ENCODE measurements at regions not wholly inside any gene's neighbourhood (a gene's known extent, or its start where the extent isn't known, plus 50 kb on each side); places are given as distances from the start of the nearest gene placed in this dataset.
"Not testable (repeated sequence)": the region's sequence is repeated elsewhere in the genome, so short reads cannot be mapped to it uniquely, and the experiment has no call there.

DNA sequence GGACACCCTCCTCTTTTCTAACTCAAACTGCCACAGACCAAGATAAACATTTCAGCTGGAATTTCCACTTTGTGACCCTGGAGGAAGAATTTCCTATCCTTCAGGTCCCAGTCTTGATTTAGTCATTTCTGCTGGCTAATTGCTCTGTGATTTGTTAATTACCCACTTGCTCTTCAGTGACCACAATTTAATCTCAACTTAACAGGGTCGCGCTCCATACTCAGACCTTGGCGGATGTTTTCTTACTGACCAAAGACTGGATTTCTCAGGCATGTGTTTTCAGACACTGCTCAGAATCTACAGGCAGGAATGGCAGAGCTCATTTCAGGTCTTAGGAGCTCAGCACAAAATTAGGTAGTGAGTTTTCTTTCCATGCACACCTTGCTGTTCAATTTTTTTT lies 188.9 kb downstream of the ASMT start:
- H3K36me3 Mint-ChIP-seq, result peaks cover 2% of the 10 kb centered on the region

DNA sequence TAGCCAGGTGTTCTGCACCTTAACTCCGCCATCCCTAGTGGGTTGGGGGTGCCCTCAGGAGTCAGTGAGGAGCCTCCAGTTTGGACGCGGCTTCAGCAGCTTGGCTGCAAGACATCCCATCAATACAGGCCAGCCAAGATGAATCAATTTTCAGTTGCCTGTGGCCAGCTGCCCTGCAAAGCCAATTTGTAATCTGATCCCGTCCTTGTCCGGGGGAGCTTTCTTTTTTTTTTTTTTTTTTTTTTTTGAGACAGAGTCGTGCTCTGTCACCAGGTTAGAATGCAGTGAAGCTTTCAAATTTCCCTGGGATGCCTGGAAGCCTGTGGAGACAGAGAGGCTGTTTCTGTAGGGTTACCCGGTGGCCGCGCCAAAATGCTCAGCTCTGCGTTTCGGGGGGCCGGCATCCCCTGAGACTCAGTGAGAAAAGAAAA lies 192.5 kb downstream of the ASMT start:
- Mint-ChIP-seq H3K27me3 (peaks cover 4% of the 10 kb centered on the region), H3K4me3 (no peak overlapping the region), H3K9me3 (ENCODE audit: low read depth) (no peaks in the 10 kb centered on the region), H3K4me1 (ENCODE audit: low read depth) (no peaks in the 10 kb centered on the region), H3K36me3 (peaks cover 4% of the 10 kb centered on the region), H3K27ac (no peak overlapping the region)

More for the DNA sequence above, 188.9 kb downstream of the ASMT start:
- Mint-ChIP-seq H3K9me3 (ENCODE audit: low read depth) (no peaks in the 10 kb centered on the region), H3K4me3 (no peak overlapping the region), H3K27me3 (no peaks in the 10 kb centered on the region), H3K27ac (no peak overlapping the region), H3K4me1 (ENCODE audit: low read depth) (no peaks in the 10 kb centered on the region)

DNA sequence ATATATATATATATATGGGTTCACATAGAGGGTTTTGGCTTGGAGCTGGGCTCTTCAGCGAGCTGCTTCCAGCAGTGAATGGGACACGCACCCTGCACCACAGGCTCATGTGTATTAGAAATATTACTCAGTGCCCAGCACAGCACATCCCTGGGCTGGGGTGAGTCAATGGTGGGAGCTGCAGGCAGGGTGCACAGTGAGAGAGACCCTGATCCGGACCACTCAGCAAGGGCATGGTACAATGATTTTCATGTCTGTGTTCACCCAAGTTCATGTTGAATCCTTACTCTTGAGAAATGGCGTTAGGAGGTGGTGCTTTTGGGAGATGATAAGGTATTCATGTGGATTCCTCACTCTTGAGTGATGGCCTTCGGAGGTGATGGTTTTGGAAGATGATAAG lies 194.7 kb downstream of the ASMT start:
- Mint-ChIP-seq H3K27me3 (peaks cover 5% of the 10 kb centered on the region), H3K27ac (no peak overlapping the region), H3K36me3 (peaks cover 4% of the 10 kb centered on the region), H3K4me3 (no peak overlapping the region), H3K9me3 (ENCODE audit: low read depth) (no peaks in the 10 kb centered on the region), H3K4me1 (ENCODE audit: low read depth) (no peaks in the 10 kb centered on the region)

DNA sequence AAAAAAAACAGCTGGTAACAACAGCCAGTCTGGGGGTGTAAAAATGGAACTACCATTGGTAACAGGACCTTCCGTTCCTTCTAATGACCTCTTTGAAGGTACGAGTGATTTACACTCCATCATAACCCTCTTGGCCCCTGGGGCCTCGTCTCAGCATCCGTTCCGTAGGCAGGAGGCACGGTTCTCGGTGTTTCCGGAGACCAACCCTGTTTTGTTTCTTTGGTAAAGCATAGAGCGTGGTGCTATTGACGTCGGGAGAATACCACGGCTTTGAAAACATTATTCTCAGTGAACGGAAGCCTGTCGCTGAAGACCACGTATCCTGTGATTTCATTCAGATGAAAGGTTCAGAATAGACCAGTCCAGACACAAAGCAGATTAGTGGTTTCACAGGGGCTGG lies 198.9 kb downstream of the ASMT start:
- no peak overlapping the region for H3K4me3 Mint-ChIP-seq
- H3K27me3 Mint-ChIP-seq, result peaks cover 5% of the 10 kb centered on the region
- H3K36me3 Mint-ChIP-seq, result peaks cover 2% of the 10 kb centered on the region
- H3K4me1 Mint-ChIP-seq (ENCODE audit: low read depth), result no peaks in the 10 kb centered on the region
- H3K9me3 Mint-ChIP-seq (ENCODE audit: low read depth), result no peaks in the 10 kb centered on the region
- H3K27ac Mint-ChIP-seq, result no peak overlapping the region

DNA sequence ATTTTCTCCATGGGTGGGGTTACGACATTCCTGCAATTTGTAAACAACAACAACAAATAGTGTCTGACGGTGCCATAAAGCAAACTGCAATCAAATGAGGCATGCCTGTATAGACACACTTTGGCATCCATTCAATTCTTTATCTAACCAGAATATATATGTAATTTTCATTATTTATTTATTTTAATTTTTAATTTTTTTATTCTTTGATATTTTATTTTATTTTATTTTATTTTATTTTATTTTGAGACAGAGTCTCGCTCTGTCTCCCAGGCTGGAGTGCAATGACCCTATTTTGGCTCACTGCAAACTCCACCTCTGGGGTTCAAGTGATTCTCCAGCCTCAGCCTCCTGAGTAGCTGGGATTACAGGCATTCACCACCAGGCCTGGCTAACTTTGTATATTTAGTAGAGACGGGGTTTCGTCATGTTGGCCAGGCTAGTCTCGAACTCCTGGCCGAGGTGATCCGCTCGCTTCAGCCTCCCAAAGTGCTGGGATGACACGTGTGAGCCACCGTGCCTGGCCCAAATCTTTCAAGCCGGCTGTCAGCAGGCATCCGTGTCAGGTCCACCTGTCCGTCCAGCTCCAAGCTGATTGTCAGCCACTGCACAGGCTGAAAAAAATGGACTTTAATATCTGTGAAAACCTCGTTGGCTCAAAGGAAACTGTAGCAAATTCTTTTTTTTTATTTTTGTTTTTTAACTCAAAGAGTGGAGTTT lies 200.8 kb downstream of the ASMT start:
- H3K36me3 Mint-ChIP-seq, result peaks cover 2% of the 10 kb centered on the region
- H3K4me1 Mint-ChIP-seq (ENCODE audit: low read depth), result no peaks in the 10 kb centered on the region
- no peaks in the 10 kb centered on the region for H3K9me3 Mint-ChIP-seq (ENCODE audit: low read depth)
- H3K27me3 Mint-ChIP-seq, result peaks cover 5% of the 10 kb centered on the region
- no peak overlapping the region for H3K4me3 Mint-ChIP-seq
- H3K27ac Mint-ChIP-seq, result no peak overlapping the region

DNA sequence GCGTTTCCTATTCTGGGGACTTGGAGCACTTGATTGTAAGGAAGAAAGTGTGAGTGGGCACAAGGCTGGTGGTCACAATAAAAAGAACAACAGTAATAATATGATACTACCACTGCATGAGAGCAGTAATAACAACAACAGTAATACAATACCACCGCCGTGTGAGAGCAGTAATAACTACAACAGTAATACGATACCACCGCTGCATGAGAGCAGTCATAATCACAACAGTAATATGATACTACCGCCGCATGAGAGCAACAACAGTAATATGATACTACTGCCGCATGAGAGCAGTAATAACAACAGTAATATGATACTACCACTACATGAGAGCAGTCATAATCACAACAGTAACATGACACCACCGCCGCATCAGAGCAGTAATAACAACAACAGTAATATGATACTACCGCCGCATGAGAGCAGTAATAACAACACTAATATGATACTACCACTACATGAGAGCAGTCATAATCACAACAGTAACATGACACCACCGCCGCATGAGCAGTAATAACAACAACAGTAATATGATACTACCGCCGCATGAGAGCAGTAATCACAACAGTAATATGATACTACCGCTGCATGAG lies 201.6 kb downstream of the ASMT start:
- H3K27me3 Mint-ChIP-seq; H3K9me3 Mint-ChIP-seq (ENCODE audit: low read depth); H3K36me3 Mint-ChIP-seq; H3K4me3 Mint-ChIP-seq; H3K4me1 Mint-ChIP-seq (ENCODE audit: low read depth); H3K27ac Mint-ChIP-seq: not testable (repeated sequence)

DNA sequence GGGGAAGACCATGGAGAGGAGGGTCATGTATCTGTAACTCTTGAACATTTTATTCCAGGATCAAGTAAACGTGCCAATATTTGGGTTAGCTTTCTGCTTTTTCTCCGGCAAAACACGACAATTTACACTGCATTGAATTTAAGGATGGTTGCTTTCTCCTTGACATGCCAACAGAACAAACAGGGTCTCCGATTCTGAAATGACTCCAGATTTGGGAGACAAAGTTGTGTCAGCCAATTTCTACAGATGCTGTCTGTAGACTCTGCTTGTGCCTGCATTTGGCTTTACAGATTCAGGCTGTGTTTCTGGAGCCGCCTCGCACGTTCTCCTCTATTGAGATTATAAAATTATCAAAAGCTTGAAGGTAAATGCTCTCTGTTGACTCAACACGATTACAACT lies 207.0 kb downstream of the ASMT start:
- H3K27me3 Mint-ChIP-seq, result no peaks in the 10 kb centered on the region
- H3K4me1 Mint-ChIP-seq (ENCODE audit: low read depth), result no peaks in the 10 kb centered on the region
- peaks cover 5% of the 10 kb centered on the region for H3K9me3 Mint-ChIP-seq (ENCODE audit: low read depth)
- H3K4me3 Mint-ChIP-seq, result no peak overlapping the region
- H3K27ac Mint-ChIP-seq, result no peak overlapping the region
- no peaks in the 10 kb centered on the region for H3K36me3 Mint-ChIP-seq

DNA sequence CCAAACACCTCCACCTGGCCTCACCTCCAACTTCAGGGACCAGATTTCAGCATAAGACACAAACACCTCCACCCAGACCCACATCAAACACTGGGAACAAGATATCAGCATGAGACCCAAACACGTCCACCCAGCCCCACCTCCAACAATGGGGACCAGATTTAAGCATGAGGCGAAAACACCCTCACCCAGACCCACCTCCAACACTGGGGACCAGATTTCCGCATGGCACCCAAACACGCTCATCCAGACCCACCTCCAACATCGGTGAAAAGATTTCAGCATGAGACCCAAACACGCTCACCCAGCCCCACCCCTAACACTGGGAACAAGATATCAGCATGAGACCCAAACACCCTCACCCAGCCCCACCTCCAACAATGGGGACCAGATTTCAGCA lies 210.0 kb downstream of the ASMT start:
- H3K27ac Mint-ChIP-seq, result no peak overlapping the region
- H3K36me3 Mint-ChIP-seq, result no peaks in the 10 kb centered on the region
- peaks cover 2% of the 10 kb centered on the region for H3K27me3 Mint-ChIP-seq
- peaks cover 5% of the 10 kb centered on the region for H3K9me3 Mint-ChIP-seq (ENCODE audit: low read depth)
- H3K4me1 Mint-ChIP-seq (ENCODE audit: low read depth), result no peaks in the 10 kb centered on the region
- H3K4me3 Mint-ChIP-seq, result no peak overlapping the region

DNA sequence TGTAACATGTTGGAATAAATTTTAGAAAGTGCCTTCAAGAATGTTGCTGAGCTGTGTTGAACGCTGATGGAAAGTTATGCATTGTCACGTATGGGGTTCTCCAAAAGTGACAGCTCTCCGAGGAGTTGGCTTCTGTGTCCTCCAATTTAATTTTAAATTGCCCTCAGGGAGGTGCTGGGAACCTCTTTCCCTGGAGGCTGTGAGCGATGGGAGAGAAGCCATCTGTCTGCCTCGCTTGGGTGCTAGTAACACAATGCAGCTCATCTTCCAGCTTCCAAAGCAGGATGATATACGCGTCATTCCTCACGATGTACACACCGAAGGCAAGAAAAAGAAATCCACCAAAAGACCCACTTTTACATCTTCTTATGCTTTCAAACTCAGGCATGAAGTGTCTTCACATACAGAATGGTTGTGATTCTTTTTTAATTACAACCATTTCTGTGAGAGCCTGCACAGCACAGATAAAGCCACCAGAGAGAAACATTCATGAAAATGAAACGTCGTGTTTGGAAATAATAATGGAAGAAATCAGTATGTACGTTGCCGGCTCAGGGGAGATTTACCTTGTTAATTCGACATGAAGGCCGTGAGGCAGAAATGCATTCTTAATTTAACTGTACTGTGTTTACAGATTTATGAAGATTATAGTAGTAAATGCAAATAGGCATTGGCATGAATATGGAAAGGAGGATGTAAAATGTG lies 218.9 kb downstream of the ASMT start:
- H3K27ac Mint-ChIP-seq, result no peak overlapping the region
- peaks cover 6% of the 10 kb centered on the region for H3K27me3 Mint-ChIP-seq
- H3K9me3 Mint-ChIP-seq (ENCODE audit: low read depth), result no peaks in the 10 kb centered on the region
- no peaks in the 10 kb centered on the region for H3K4me1 Mint-ChIP-seq (ENCODE audit: low read depth)
- no peak overlapping the region for H3K4me3 Mint-ChIP-seq
- H3K36me3 Mint-ChIP-seq, result no peaks in the 10 kb centered on the region

DNA sequence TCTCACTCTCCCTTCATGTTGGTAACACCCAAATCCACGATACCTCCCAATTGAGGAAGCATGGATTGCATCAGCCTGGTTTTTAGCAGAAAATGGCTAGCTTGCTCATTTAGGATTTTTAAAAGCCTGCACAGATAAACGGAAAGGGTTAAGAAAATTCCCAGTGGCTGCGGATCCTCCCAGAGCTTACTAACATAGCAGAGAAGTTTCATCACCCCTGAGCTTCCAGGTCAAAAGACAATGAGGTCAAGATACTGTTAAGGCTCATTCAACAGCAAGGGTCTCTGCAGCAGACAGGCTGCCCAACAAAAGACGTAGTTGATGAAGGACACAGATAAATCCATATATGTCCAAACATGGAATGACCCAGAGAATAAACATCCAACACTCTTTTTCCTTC lies 220.2 kb downstream of the ASMT start:
- Mint-ChIP-seq H3K4me1 (ENCODE audit: low read depth) (no peaks in the 10 kb centered on the region), H3K4me3 (no peak overlapping the region), H3K36me3 (no peaks in the 10 kb centered on the region), H3K27me3 (peaks cover 4% of the 10 kb centered on the region), H3K9me3 (ENCODE audit: low read depth) (no peaks in the 10 kb centered on the region), H3K27ac (no peak overlapping the region)

DNA sequence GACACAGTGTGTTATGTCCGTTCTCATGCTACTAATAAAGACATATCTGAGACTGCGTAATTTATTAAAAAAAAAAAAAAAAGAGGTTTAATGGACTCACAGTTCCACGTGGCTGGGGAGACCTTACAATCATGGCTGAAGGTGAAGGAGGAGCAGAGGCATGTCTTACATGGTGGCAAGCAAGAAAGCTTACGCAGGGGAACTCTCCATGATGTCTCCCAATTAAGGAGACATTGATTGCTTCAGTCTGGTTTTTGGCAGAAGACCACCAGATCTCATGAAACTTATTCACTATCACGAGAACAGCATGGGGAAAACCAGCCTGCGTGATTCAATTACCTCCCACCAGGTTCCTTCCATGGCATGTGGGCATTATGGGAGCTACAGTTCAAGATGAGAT lies 221.8 kb downstream of the ASMT start:
- Mint-ChIP-seq H3K4me1 (ENCODE audit: low read depth) (no peaks in the 10 kb centered on the region), H3K36me3 (peaks cover 3% of the 10 kb centered on the region), H3K27ac (no peak overlapping the region), H3K9me3 (ENCODE audit: low read depth) (no peaks in the 10 kb centered on the region), H3K4me3 (no peak overlapping the region), H3K27me3 (peaks cover 2% of the 10 kb centered on the region)

DNA sequence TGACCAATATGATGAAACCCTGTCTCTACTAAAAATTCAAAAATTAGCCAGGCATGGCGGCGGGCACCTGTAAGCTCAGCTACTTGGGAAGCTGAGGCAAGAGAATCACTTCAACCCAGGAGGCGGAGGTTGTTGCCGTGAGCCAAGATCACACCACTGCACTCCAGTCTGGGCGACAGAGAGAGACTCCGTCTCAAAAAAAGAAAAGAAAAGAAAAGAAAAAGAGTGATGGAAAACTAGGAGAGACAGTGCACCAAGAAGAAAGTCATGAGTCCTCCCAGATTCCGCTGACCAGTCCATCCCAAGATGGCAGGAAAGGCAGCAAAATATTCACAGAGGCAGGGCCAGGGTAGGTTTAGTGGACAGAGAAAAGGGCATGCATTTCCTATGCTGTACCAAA lies 226.9 kb downstream of the ASMT start:
- H3K4me1 Mint-ChIP-seq (ENCODE audit: low read depth), result no peaks in the 10 kb centered on the region
- H3K4me3 Mint-ChIP-seq, result no peak overlapping the region

DNA sequence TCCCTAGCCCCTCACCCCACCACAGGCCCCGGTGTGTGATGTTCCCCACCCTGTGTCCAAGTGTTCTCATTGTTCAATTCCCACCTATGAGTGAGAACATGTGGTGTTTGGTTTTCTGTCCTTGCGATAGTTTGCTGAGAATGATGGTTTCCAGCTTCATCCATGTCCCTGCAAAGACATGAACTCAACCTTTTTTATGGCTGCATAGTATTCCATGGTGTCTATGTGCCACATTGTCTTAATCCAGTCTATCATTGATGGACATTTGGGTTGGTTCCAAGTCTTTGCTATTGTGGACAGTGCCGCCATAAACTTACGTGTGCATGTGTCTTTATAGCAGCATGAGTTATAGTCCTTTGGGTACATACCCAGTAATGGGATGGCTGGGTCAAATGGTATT lies 232.1 kb downstream of the ASMT start:
- H3K27ac Mint-ChIP-seq; H3K36me3 Mint-ChIP-seq; H3K9me3 Mint-ChIP-seq (ENCODE audit: low read depth); H3K4me1 Mint-ChIP-seq (ENCODE audit: low read depth); H3K27me3 Mint-ChIP-seq; H3K4me3 Mint-ChIP-seq: not testable (repeated sequence)

More for the DNA sequence above, 226.9 kb downstream of the ASMT start:
- Mint-ChIP-seq H3K27ac (no peak overlapping the region), H3K27me3 (no peaks in the 10 kb centered on the region), H3K9me3 (ENCODE audit: low read depth) (no peaks in the 10 kb centered on the region), H3K36me3 (peaks cover 3% of the 10 kb centered on the region)

DNA sequence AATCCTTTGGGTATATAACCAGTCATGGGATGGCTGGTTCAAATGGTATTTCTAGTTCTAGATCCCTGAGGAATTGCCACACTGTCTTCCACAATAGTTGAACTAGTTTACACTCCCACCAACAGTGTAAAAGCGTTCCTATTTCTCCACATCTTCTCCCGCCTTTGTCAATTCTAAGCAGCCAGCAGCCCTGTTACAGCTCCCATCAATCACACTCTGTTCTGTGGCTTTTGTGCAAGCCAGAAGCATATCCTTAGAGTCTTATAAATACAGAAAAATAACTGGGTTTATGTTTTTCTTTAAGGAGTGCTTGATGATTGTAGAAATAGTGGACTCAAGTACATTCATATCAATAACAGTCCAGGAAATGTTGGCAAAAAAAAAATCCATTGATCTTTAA lies 232.9 kb downstream of the ASMT start:
- H3K36me3 Mint-ChIP-seq; H3K27ac Mint-ChIP-seq; H3K4me1 Mint-ChIP-seq (ENCODE audit: low read depth); H3K9me3 Mint-ChIP-seq (ENCODE audit: low read depth); H3K4me3 Mint-ChIP-seq; H3K27me3 Mint-ChIP-seq: not testable (repeated sequence)

DNA sequence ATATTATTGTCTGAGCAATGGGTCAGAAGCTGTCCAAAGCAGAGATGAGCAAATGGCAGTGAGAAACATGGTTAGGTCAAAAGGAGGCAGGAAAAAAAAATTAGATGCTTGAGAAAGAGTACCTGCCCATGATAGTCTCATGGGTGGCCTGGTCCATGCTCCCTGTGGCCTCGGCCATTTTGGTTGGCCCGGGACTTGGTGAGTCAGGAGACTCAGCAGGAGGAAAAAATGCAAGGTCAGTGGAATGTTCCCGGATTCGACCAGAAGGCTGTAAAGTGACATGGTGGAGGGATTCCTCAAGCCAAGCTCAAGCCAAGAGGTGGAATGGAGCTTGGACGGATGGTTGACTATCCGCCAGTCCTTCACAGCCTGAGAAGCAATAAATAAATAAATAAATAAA lies 236.7 kb downstream of the ASMT start:
- no peaks in the 10 kb centered on the region for H3K9me3 Mint-ChIP-seq (ENCODE audit: low read depth)
- no peaks in the 10 kb centered on the region for H3K36me3 Mint-ChIP-seq
- no peak overlapping the region for H3K4me3 Mint-ChIP-seq
- H3K27ac Mint-ChIP-seq, result no peak overlapping the region
- H3K4me1 Mint-ChIP-seq (ENCODE audit: low read depth), result no peaks in the 10 kb centered on the region
- peaks cover 1% of the 10 kb centered on the region for H3K27me3 Mint-ChIP-seq

All from activated naive CD8-positive, alpha-beta T cell (primary cell).